Left renal cortex interstitium (tissue), 4 donors: ENCODE measurements at regions not wholly inside any gene's neighbourhood (a gene's known extent, or its start where the extent isn't known, plus 50 kb on each side); places are given as distances from the start of the nearest gene placed in this dataset.

Source experiments
- DNase-seq, 4 donors: peaks; one replicate each; pipeline ENCODE4 v3.0.0-alpha.2; 2013; ENCODE audit warnings: low read depth in 4 of 4, low spot score in 2 of 4, missing footprints in 1 of 4

DNA sequence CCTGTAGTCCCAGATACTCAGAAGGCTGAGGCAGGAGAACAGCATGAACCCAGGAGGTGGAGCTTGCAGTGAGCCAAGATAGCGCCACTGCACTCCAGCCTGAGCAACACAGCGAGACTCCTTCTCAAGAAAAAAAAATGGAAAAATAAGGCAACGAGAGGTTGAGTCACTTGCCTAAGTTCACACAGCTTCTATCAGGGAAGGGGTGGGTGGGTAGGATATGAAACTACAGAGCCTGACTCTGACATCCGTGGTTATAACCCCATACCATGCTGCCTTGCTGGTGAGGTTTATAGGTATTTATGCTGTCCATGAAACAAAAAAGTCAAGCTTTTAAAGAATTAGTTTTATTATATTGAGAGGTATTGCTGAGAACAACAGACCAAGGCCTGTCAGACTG is 61.5 kb upstream of the RAB4A start:
- DNase-seq = no peak

- no peak for DNase-seq
Measured at GRCh38 chr1:229209816-229210215, 61.1 kb upstream of the RAB4A start.

DNA sequence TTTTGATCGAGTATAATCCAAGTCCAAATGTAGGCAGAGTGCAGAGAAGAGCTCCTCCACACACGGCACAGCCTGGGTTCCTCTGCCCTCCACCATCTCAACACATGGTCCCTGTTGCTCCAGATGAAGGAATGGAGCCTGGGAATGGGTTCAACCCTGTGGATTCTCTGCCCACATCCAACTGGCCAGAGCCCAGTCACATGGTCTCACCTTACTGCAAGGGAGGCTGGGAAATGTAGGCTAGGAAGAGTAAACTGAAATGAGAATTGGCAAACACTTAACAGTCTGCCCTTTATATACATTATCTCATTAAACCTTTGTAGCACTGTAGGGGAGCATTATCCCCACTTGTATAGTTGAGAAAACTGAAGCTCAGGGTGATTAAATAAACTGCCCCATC is 60.1 kb upstream of the RAB4A start:
- no peak for DNase-seq

DNA sequence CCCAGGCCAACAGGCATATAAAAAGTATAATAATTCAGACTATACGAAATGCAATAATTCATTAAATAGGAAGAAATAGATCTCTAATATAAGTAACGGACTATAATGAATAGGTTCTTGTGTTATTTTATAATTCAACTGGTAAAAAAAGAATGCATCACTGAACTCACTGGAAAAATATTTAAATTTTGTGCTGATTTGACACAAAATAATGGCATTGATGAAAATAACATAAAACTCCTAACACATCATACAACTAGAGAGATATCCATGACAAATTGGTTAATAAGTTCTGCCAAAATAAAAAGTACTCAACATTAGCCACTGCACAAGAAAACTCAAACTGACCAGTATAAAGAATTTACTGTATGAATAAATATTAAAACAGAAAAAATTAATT is 57.1 kb upstream of the RAB4A start:
- no peak for DNase-seq

DNA sequence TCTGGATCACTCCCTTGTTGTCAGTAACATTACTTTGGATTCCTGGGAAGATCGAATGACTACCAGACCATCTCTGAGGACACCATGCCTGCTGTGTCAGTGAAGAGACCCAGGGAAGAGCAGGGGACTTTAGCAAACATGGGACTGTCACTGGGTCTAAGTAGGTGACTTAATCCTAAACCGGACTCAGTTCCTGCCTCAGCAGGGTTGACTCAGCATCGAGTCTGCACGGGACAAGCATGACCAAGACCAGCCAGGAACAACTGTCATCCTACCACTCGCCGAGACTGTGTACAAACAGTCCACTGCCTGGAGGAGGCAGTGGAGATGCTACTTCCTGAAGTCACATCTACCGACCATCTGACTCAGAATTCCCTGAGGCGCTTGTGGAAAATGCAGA is 53.2 kb upstream of the RAB4A start:
- no peak for DNase-seq

DNA sequence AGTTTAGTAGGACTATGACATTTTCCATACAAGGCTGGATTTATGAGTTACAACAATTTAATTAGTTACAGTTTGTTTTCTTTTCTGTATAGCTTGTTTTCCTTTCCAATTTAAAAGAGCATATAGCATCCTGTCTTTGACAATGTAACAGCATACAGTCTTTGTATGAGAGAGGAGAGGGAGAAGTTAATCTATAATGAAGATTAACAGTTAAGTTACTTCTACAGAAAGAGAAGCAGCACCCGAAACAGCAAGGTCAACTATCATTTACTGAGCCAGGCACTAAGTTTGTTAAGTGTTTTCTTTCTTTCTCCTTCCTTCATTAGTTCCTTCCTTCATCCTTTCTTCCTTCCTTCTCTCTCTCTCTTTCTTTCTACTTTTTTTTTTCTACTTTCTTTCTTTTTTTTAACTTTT is 52.3 kb upstream of the RAB4A start:
- DNase-seq = no peak

GRCh38 chr1:229220163-229220846 is 50.6 kb upstream of the RAB4A start:
- no peak for DNase-seq

DNA sequence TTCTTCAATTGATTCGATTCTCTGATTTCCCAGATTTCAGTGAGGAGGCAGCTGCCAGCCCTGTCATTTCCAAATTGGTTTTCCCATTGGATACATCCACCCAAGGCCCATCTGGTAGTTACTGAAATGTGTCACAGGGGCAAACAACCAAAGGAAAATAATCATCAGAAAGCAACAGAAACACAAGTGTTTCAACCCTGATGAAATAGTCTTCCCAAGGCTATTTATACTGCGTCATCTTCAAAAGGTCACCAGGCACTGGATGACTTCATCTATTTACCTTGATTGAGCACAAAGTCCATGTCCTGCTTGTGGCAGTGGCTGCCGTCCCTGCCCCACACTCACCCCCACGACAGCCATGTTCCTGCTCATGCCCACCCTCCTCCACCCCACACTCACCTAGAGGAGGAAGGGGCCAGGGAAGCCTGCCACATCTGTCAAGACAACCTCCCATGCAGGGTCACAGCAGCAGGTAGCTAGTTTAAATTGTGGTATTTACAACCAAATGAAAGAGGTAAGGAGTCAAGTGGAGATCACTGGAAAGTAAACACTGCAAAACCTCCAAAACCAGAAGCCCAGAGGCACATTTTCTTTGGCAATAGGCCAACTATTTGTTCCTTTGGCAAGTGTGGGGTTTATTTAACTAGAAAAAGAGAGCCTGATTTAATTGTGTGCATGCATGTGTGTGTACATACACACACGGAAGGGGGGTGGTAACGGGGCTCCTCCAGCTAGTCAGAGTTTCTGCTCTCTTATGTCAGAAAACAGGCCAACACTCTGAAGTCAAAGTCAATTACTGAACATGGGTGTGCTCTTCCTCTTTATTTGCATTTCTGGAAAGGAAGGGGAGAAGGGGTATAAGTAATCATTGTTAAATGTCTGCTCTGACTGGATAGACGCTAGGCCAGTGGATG is 49.5 kb upstream of the RAB4A start:
- DNase-seq = no peak
